ENCODE measurements at regions not wholly inside any gene's neighbourhood (a gene's known extent, or its start where the extent isn't known, plus 50 kb on each side); places are given as distances from the start of the nearest gene placed in this dataset.

DNA sequence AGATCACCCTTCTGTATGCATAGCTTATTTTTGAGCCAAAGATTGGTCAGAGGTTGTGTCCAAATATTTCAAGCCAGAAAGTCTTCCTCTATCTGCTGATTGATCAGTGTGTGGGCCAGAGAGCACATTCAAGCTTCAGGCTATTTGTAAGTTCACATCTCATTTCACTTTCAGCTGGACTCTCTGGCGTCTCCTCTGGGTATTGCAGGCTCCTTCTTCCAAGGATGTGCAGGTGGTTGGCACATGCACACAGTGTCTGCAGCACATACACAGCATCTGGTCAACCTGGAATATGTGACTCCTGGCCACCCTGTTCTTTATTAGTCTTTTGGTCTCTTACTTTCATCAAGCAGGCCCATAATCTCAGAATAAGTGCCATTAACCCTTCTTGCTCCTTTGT, 516.1 kb downstream of the ANXA1 start:
- no peak for TF ChIP-seq ZFX (IDR thresholded peaks at IDR 0.05)
- TF ChIP-seq, protein P1, sequence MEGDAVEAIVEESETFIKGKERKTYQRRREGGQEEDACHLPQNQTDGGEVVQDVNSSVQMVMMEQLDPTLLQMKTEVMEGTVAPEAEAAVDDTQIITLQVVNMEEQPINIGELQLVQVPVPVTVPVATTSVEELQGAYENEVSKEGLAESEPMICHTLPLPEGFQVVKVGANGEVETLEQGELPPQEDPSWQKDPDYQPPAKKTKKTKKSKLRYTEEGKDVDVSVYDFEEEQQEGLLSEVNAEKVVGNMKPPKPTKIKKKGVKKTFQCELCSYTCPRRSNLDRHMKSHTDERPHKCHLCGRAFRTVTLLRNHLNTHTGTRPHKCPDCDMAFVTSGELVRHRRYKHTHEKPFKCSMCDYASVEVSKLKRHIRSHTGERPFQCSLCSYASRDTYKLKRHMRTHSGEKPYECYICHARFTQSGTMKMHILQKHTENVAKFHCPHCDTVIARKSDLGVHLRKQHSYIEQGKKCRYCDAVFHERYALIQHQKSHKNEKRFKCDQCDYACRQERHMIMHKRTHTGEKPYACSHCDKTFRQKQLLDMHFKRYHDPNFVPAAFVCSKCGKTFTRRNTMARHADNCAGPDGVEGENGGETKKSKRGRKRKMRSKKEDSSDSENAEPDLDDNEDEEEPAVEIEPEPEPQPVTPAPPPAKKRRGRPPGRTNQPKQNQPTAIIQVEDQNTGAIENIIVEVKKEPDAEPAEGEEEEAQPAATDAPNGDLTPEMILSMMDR (conservative IDR thresholded peaks at IDR 0.05), result peak; percentile 56
- no peak overlapping the region for H3K27ac ChIP-seq

DNA sequence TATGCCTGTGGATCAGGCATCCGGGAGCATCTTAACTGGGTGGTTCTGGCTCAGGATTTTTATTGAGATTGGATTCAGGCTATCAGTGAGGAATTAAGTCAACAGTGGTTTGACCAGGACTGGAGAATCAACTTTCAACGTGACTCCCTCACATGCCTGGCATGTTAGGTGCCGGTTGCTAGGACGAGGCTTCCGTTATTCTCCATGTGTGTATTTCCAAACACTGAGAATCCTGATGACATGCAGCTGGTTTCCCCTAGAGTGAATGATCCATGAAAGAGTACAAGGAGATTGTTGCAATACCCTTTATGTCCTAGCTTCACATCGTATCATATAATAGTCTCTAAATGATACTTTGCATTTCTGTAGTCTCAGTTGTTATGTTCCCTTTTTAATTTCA, 529.2 kb downstream of the ANXA1 start:
- no peak overlapping the region for H3K27ac ChIP-seq
- no peak for TF ChIP-seq ZFX (IDR thresholded peaks at IDR 0.05)
- TF ChIP-seq, protein P1 (conservative IDR thresholded peaks at IDR 0.05), result no peak

DNA sequence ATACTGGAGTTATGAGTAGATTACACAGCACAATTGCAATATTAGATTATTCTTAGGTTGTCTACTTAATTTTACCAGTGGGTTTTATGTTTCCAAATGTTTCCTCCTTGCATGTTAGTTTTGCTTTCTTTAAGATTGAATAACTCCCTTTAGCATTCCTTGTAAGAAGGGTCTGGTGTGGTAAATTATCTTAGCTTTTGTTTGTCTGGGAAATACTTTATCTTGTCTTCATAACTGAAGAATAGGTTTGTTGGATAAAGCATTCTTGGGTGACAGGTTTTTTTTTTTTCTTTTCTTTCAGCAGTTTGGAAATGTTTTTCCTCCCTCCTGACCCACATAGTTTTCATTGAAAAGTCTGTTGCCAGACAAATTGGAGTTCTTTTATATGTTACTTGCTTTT, 531.1 kb downstream of the ANXA1 start:
- H3K27ac ChIP-seq, result no peak overlapping the region
- TF ChIP-seq ZFX (IDR thresholded peaks at IDR 0.05), result no peak
- TF ChIP-seq, protein P1 (conservative IDR thresholded peaks at IDR 0.05), result no peak

DNA sequence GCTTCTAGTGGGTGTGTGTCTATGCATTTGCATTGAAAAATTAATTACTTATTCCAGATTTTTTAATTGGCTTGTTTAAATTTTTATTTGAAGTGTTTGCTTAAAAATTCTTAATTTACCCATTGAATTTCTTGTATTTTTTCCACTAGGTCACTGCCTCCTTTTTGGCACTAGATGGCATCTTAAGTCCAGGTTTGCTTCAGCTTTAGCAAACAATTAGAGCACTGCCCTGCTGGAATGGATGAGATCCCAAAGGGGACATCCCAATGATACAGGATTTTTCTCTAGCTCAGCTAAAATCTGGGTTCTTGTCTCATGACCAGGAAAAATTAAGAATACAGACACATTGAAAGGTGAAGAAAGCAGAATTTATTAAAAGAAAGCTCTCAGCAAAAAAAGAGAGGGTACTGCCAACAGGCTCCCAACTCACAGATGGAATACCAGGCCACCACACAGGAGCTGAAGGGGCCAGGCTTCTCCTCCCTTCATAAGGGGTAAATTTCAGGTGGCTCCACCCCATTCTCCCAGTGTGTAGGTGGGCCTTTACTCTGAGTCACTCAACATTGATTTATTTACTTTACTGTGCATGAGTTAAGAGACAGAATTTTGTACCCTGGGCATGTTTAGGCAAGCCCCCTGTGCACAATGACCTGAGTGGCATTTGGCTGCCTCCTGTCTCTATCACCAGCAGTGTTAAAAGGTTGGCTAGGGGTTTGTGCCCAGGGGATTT, 532.4 kb downstream of the ANXA1 start:
- H3K27ac ChIP-seq, result no peak overlapping the region
- TF ChIP-seq ZFX (IDR thresholded peaks at IDR 0.05), result no peak
- TF ChIP-seq, protein P1 (conservative IDR thresholded peaks at IDR 0.05), result peak; percentile 83

DNA sequence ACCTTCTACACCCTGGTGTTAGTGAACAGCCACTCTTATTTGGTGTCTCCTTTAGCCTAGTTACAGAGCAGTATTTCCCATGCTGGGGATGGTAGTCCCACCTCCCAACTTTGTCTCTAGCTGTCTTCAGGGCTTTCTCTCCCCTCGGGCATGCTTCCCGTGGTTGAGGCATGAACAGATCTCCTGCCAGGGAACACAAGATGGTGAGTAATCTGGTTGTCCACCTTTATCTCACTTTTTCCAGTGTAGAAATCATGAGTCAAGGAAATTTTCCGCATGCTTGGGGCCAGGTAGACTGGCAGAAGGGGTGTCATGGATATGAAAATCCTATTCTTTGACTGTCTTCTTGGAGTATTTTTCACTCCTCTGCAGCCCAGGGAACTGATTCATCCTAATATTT, 532.9 kb downstream of the ANXA1 start:
- H3K27ac ChIP-seq, result no peak overlapping the region
- no peak for TF ChIP-seq ZFX (IDR thresholded peaks at IDR 0.05)
- TF ChIP-seq, protein P1 (conservative IDR thresholded peaks at IDR 0.05), result no peak

DNA sequence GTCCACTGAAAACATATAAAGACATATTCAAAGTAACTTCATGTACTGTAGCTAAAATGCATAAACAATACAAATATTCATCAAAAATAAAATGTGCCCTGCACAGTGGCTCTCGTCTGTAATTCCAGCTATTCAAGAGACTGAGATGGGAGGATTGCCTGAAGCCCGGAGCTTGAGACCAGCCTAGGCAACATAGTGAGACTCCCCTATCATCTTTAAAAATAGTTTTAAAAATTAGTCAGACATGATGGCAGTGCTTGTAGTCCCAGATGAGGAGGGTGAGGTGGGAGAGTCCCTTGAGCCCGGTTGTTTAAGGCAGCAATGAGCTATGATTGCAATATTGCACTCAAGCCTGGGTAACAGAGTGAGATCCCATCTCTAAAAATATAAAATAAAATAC, 534.1 kb downstream of the ANXA1 start:
- TF ChIP-seq, protein P1 (conservative IDR thresholded peaks at IDR 0.05), result no peak
- TF ChIP-seq ZFX (IDR thresholded peaks at IDR 0.05), result no peak
- no peak overlapping the region for H3K27ac ChIP-seq

DNA sequence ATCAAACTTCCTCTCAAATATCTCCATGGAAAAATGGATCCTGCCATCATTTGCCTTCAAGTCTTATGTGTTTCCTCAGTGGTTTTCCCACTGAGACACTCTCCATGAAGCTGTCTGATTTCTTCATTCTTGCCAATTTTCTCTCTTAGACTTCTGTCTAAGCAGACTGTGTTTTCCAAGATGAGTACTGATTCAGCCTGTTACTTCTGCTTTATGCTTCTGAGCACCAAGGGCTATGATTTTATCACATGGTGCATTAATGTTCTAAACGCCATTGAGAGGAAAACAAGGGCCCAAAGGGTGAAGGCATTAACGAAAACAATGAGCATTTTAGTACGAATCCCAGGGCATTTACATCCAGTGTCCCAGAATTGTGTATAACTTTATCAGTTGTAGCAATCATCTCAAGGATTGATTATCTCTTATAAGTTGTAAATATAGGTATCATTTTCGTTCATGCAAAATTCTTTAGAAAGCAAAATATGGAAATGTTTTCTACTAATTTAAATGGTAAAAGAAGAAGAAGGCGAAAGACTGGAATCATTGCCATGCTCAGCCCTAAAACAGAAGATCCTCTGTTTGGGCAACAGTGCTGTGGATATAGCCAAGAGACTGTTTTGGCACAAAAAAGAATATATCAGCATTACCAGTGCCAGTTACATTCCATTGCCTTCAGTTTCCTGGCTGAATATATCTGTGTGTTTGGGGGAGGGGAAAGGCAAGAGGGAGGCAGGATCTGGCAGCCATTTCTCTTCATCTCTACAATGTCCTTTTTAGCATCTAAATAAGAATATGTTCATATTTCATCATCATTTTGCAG, 537.6 kb downstream of the ANXA1 start:
- H3K27ac ChIP-seq, result no peak overlapping the region
- no peak for TF ChIP-seq ZFX (IDR thresholded peaks at IDR 0.05)
- TF ChIP-seq, protein P1 (conservative IDR thresholded peaks at IDR 0.05), result no peak

All from C4-2B (cell line).